GF-D8 (cell line): ENCODE measurements at regions not wholly inside any gene's neighbourhood (a gene's known extent, or its start where the extent isn't known, plus 50 kb on each side); places are given as distances from the start of the nearest gene placed in this dataset.

ENCODE experiments used
- DNase-seq: peaks from one replicate; lab custom pipeline; 2025; lab: John Stamatoyannopoulos, UW

DNA sequence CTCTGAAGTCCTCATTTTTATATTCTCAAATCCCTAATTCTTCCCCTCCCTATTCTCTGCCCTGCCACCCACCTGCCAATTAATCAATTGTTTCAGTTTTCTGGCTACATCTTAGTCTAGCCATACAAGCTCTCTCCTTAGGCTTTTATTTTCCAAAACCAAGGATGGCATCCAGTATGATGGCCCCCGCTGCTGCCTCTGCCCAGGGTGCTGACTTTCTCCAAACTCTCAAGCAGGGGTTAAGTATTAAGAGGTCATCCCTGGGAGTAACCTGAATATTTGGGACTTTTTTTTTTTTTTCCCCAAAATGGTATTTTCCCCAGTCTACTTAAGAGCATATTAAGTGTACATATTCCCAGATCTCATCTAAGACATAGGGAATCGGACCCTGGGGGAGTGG is 183.8 kb downstream of the DHX35 start:
- DNase-seq, result no peak

DNA sequence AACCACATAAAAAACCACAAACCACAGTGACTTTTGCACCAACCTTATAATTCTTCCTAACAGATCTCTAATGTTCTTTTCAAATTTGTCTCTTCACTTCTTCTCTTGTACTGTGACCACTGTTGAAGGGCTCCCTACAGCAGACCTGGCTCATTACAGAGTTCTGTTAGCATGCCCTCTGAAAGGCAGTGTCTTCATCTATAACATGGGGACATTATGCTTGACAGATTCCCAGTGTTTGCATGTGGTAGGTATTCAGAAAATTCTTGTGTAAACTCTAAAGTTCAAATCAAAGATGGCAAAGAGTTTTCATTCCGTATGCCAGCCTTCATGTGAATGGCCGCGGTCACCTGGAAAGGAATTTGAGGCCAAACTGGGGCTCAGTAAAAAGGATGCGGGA is 182.6 kb downstream of the DHX35 start:
- no peak for DNase-seq

DNA sequence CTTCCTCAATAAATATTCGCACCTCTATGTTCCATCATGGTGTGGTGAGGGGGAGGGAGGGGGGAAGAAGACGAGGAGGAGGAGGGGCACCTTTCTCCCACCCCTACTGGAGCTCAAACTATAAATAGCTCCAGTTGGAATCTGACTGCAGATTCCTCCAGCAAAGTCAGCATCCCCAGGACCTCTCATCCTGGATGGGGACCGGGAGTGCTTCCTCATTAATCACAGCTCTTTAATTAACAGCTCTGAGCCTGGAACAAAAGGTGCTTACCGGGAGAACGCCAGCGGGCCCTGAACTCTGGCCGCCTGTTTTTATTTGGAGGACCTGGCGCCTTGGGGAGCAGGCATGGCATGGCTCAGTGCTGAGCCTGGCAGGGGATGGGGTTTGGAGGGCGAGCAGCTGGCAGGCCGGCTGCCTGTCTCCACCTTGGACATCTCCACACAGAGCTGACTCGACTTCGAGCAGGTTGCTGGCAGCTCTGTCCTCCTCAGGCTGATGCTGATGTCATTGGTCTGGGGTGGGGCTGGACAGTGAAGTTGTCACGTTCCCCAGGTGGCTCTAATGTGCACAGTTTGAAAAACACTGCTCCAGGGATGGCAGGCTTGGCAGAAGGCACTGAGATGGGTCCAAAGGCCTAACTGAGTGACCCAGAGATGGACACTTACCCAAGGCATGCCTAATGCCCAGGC is 180.4 kb downstream of the DHX35 start:
- DNase-seq, result no peak

DNA sequence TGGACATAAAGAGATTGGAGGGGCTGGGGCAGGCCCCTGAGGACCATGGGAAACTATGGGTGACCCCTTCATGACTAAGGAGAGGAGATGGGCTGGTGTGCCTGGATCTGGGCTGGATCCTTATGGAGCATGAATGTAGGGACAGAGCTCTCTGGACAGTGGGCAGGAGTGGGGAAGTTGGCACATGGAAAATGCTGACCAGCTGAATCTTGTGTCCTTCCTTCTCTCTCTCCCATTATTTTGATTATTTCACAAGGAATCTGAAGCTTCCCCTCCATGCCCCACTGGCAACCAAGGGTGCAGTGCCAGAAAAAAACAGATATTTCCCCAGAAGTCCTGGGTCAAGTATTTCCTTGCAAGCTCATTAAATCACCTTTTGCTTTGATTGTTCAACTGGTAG is 175.2 kb downstream of the DHX35 start:
- DNase-seq, result no peak

DNA sequence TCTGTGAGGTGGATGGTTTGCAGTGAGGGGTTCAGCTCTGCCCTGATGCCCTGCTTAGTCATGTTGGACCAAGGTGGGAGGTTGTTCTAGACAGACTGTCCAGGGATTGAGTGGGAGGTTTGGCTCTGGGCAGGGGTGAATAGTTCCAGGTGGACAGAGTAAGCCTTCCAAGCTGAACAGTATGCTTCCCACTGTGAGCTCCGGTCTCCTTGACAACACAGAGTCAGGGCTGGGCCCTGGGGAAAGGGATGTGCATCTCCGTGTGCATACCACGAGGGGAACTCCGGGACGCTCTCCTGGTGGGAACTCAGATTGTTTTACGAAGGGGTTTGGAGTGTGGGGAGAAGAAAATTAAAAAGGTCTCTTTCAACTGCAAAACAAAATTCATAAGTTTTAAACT is 174.7 kb downstream of the DHX35 start:
- no peak for DNase-seq

DNA sequence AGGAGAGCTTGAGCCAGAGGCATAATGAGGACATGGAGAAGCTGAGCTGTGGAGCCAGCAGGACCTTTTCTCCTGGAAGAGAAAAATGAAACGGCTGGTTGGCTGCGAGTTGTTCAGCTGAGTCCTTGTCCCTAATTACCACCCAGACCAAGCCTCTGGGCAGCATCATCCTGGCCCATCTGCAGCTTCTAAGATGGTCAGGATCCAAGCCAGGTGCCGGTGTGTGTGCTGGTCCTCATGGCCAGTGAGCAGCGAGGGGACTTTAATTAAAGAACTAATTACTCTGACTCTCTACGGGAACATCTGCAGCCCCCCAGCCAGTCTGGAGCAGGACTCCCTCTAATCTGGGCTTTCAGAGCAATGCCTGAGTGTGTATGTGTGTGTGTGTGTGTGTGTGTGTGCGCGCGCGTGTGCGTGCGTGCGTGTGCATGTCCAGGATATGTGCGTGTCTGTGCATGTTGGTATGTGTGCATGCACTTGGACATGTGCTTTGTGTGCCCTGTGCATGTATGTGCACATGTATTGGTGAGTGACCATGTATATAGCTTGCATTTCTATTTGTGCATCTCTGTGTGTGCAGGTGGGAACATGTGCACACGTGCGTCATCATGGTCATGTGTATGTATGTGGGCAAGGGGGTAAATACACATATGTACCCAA is 173.9 kb downstream of the DHX35 start:
- no peak for DNase-seq

DNA sequence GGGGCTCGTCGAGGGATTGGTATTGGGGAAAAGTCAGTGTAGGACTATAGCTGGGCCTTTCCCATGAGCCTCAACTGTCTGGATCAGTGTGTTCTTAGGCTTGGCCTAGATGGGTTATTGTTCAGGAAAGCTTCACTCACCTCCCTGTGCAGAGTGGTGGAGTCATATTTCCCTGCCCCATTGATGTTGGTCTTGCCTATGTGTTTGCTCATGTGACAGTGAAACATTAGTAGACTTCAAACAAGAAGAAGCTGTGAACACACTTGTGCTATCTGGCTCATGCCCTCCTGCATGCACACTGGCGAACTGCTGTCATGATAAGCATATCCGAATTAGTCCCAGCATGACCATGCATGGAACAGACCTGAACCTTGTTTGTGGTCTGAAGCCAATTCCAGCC is 171.1 kb downstream of the DHX35 start:
- no peak for DNase-seq

DNA sequence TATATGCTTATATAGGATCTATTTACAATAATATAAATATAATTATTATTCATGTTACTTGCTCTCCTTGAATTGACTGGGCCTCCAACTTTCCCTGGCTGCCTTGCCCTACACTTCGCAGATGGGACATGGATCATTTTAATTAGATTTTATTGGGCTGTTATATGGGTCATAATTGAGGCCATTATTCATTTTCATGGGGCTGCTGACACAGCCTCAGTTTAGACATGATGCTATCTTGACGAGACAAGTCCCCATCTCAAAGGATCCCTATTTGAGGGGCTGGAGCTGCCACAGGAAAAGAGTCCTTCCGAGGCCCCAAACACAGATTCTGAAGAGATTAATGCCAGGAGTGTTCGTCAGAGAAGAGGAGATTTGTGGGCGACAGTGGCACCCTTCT is 170.4 kb downstream of the DHX35 start:
- DNase-seq, result no peak

DNA sequence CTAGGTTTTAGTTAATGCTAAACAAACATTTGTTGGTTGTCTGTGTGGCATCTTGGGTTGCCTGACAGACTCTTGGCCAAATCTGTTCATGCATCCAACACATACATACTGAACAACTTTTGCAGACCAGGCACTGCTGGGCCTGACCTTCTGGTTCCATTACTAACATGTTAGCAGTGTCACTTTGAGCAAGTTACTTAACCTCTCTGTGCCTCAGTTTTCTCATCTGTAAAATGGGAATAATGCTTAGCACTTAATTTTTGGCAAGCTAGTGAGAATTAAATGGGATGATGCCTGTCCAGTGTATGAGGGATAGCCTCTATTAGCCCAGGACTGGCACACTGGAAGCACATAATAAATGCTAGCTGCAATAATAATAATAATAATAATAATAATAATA is 169.9 kb downstream of the DHX35 start:
- no peak for DNase-seq

DNA sequence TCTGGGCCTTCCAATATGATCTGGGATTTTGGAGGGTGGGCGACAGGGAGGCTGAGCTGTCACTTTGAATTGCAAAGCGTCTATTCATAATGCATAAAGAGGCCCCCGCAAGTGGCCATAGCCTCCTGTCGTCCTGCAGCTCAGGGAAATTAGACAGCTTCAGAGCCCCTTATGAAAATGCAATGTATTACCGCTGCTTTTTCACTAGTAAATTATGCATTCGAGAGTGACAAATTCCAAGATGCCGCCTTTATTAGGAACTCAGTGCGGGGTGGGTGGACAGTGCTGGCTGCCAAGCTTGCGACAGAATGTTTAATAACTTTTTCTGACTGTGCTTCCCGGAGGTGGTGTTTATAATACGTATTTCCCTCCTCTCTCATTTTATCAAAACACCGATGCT is 168.5 kb downstream of the DHX35 start:
- no peak for DNase-seq

DNA sequence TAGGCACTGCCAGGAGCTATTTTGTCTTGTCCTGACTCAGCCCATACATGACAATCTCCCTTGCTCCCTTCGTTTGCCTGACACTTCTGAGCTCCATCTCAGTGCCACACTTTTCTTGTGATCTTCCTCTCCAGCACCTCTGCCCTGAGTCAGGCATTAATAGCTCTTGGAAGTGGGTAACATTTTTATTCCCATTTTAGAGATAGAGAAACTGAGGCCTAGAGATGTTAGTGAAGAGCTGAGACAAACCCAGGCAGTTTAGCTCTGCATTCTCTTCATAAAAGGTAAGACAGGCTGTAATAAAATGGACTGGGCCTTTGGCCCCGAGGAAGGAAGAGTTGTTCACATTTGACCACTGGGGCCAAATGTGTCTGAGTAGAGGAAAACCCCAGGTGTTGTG is 167.4 kb downstream of the DHX35 start:
- DNase-seq, result no peak

DNA sequence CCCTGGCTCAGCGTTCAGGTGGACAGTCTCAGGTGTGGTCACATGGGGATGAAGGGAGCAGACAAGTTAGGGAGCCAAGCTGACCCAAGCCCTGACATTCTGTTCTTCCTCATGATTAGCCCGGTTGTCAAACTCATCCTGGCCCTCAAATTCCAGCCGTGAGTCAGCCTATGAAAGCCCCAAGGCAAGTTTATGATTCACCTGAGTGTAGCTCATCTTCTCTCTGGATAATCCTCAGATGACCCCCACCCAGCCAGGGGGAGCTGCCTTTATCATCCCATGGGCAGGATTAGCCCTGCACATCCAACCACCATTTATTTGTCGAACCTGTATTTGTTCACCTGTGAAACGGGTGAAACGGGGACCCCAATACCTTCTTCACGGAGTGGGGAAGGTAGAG is 161.9 kb downstream of the DHX35 start:
- no peak for DNase-seq

DNA sequence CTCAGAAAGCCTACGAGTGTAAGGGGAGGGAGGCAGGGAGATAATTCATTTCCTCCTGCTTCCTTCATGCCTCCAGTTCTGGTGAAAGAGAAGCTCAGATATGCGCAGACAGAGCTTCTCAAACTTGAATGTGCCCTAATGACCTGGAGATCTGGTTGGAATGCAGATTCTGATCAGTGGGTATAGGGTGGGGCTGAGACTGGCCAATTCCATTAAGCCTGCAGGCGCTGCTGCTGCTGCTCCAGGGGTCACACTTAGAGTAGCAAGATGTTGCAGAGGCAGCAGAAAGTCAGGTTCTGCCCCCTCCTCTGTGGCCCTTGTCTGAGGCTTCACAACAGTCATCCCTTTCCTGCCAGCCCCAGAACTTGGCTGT is 161.0 kb downstream of the DHX35 start:
- no peak for DNase-seq

DNA sequence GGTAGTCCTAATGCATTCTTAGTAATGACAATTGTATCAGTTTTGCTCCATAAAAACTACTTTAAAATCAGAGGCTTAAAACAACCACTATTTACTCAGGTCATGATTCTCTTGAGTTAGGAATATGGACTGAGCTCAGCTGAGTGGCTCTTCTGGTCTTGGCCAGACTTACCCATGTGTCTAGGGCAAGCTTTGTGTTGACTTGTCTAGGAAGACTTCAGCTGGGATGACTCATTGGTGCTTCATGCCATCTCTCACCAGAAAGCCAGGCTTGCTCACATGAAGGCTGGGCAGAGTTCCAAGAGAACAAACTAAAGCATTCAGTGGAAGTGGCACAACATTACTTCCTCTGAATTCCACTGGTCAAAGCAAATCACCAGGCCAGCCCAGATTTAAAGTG is 155.3 kb downstream of the DHX35 start:
- no peak for DNase-seq

DNA sequence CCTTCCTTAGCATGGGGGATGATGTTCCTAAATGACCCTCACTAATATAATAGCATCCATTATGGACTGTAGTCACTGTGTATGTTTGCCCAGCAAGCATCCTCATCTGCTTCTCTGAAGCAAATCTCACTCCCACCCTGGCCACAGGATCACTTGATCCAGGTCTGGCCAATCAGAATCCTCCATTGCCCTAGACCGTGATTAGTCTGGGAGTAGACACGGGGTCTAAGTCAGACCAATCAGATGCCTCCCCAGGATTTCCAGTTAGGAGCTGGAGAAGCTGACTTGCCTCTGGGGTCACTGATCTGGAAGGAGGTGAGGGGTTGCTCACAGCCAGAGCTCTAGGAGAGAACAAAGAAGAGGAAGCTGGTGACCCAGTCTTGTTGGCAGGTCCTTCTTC is 153.9 kb downstream of the DHX35 start:
- DNase-seq, result no peak

DNA sequence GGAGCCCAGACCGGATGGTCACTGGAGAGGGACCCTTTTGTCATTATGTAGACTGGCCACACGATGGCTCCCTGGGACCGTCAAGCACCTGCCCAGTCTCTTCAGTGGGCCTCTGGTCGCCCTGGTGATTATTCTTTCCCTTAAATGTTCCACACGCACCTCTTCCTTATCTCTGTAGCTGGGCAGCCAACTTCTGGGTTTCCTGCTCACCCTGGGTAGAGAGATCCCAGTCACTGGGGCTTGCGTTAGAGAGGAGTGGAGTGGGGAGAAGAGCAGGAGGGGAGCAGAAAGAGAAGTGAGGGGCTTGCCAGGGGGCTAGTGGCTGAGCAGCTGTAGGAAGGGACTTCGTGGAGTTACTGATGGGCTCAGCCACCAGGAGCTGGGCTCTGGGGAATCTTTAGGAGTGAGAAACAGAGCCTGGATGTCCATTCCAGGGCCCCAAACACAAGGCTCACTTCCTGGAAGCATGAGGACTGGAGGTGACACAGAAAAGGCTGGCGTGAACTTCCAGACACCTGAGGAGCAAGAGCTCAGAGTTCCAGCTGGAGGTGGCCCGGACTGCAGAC is 150.1 kb downstream of the DHX35 start:
- no peak for DNase-seq

DNA sequence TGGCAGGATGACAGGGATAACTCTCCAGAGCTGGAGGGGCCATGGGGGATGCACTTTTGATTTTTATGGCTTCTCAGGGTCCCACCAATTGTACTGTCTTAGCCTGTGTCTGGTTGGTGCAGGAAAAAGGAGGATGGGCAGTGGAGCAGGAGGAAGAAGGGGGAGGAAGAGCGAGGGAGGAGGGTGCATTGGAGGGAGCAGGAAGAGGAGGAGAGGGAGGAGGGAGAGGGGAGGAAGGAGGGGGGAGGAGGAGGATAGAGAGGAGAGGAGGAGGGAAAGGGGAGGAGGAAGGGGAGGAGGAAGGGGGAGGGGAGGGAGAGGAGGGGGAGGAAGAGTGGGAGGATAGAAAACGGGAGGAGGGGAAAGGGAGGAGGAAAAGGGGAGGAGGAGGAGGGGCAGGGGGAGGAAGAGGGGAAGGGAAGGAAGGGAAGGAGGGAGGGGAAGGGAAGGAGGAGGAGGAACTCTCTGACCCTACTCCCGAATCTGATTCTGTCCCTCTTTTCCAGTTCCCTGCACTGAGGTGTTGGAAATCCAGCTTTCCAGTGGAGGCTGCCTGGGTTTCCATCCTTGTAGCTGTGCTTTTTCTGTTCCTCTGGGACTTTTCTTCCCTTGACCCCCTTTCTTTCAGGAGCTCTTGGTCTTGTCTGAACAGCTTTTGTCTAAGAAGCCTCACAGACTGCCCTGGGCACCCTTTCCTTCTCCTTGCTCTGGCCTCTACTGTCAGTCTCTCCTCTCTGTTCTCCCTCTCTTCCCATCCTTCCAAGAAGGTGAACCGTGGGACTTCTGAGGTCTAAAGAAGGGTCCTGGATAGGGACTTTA is 149.4 kb downstream of the DHX35 start:
- no peak for DNase-seq

DNA sequence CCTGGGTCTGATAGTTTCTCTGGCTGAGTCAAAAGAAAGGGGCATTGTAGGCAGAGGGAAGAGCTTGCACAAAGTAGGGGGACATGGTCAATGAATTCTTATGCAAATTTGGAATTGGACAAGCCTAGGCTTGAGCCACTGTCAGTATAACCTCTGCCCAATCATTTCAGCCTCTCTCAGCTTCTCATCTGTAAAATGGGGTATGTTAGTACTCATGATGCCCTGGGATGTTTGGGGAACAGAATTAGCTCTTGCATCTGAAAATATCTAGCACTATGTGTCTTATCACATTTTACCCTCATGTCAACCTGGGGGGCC is 148.6 kb downstream of the DHX35 start:
- no peak for DNase-seq

DNA sequence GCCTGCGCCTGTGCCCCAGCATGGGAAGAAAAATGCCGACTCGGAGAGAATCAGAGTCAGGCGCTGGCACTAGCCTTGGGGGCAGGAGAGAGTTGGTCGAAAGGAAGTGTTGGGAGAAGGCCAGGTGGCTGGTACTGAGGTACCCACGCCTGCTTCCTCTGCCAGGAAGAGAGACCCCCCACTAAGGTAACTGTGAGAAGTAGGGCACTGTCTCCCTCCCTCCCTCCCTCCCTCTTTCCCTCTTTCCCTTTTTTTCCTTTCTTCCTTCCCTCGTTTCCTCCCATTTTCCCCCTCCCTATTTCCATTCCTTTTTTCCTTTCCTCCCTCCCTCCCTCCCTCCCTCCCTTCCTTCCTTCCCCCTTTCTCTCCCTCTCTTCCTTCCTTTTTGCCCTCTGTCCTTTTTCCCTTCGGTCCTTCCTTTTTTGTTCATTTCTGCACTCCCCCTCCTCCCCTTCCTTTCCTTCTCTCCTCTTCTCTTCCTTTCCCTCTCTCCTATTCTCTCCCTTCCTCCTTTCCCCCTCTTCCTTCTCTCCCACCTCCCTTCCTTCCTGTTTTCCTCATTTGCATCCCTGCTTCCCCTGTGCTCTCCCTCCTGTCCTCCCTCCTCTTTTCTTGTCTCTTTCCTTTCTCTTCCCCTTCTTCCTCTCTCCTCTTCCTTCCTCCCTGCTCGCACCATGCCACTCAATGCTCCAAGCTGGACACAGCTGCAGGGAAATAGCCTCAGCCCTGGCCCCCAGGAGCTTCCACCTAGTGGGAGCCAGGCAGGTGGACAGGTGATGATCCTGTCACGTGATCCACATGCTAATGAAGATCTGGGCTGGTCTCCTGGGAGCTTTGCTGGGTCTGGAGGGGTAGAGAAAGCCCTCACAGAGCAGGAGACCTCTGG is 148.0 kb downstream of the DHX35 start:
- DNase-seq, result no peak

DNA sequence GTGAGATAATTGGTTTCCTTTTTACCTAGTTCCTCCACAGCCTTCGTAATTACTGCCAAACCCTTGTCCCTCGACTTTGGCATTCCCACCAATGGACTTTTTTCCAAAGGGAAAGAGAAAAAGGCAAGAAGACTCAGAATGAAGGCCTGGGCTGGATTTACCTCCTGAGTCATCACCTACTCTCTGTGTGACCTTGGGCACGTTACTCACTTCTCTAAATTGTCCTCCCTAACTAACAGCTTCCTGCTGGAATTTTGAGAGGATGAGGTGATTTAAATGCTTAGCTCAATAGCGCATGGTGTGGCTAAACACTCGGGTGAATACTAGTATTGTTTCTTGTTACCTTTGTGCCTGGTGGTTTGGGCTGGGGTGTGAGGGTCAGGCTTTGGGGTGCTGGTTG is 146.6 kb downstream of the DHX35 start:
- DNase-seq, result no peak

DNA sequence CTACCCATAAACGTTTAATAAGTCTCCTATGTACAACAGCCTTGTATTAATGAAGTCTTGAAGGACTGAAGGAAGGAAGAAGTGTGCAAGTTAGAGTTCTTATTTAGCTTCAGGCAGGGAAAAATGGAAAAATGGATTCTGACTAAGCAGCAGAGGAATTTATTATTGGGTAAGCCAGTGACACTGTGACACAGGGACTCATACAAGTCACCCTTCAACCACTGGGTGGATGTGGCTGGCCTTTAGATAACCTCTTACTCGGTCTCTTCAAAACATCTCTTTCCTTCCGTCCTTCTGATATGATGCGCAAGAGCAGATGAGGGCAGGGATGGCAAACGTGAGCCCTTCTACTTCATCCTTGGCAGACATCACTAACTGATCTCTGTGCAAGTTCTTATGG is 145.6 kb downstream of the DHX35 start:
- no peak for DNase-seq

DNA sequence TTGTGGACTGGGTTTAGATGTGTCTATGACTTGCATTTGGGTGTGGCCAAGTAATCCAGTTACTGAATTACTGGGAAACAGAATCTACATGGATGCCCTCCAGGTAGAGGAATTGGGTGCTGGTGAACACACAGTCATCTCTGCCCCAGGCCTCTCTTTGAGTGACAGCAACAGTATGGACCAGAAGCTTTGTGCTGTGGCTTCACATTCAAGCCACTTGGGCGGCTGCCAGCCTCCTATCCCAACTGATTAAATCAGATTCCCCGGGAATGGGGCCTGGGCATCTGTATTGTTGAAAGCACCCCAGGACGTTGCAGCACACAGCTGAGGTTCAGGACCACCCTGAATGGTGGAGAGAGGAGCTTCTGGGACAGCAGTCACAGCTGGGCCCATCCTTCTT is 144.6 kb downstream of the DHX35 start:
- DNase-seq, result no peak
